Endothelial cell of umbilical vein (primary cell): ENCODE measurements at regions not wholly inside any gene's neighbourhood (a gene's known extent, or its start where the extent isn't known, plus 50 kb on each side); places are given as distances from the start of the nearest gene placed in this dataset.

Experiments
- BruUV-seq: library from RNA; stranded (reverse); fragments of 400-500 nt; replicated peaks from 2 replicates; lab custom pipeline; 2021; lab: Mats Ljungman, UMichigan
- CTCF ChIA-PET: fragments of 300-600, 350-600 bp; sonication (Branson Sonifier 250); formaldehyde crosslinking; loops from one replicate; lab custom pipeline; 2021; ENCODE audit warnings: antibody characterized with exemption, inconsistent platforms; lab: Charles Lee
- POLR2A ChIA-PET: fragments of 300-600, 350-600 bp; sonication (Branson Sonifier 250); formaldehyde crosslinking; loops from one replicate; lab custom pipeline; 2021; ENCODE audit warnings: antibody characterized with exemption, inconsistent platforms; lab: Charles Lee
- DNase-seq: peaks from one replicate; pipeline ENCODE4 v3.0.0-alpha.2; 2011; ENCODE audit warnings: low read depth, low spot score
- FAIRE-seq: peaks from 2 replicates; lab custom pipeline; 2011; peaks lifted over from hg19 to GRCh38; lab: Jason Lieb, UNC
- H2AFZ ChIP-seq: 2 replicates; pipeline ENCODE4 v1.6.0; 2012; ENCODE audit warnings: low read depth, low read length, control low read depth, inconsistent platforms
- H3K27ac ChIP-seq: 2 replicates; pipeline ENCODE4 v1.5.1; 2011; ENCODE audit warnings: low read depth, mild to moderate bottlenecking, control low read depth, low read length, moderate library complexity; ENCODE audit not compliant: insufficient read depth
- H3K27me3 ChIP-seq, 2 experiments: 2 replicates each; pipeline versions ENCODE4 v1.6.0 to v1.6.1; 2011; ENCODE audit warnings: low read length in 2 of 2, mixed read lengths in 1 of 2; ENCODE audit not compliant: control insufficient read depth in 2 of 2, insufficient read depth in 2 of 2
- H3K36me3 ChIP-seq, 2 experiments: 2 replicates in 1 of 2; 3 replicates in 1 of 2; pipeline ENCODE4 v1.5.1; 2011; ENCODE audit warnings: low read length in 2 of 2, mild to moderate bottlenecking in 1 of 2, moderate library complexity in 1 of 2; ENCODE audit not compliant: control insufficient read depth in 2 of 2, insufficient read depth in 2 of 2; ENCODE audit errors: extremely low read depth in 1 of 2
- H3K4me1 ChIP-seq: 3 replicates; pipeline ENCODE4 v1.5.1; 2011; ENCODE audit warnings: mild to moderate bottlenecking, low read length; ENCODE audit not compliant: control insufficient read depth, insufficient read depth; ENCODE audit errors: extremely low read depth
- H3K4me2 ChIP-seq: 2 replicates; pipeline ENCODE4 v1.6.1; 2011; ENCODE audit warnings: low read length, control low read depth, mixed read lengths; ENCODE audit not compliant: insufficient read depth
- H3K4me3 ChIP-seq, 3 experiments: fragments of 200-600 bp in 1 of 3; sonication (generic), shearing (Covaris generic) in 1 of 3; replicated peaks in 1 of 3; 2 replicates each; pipeline ENCODE4 v1.5.1; 2011 to 2016; ENCODE audit warnings: control low read depth in 3 of 3, low read length in 3 of 3, mild to moderate bottlenecking in 2 of 3, inconsistent platforms in 1 of 3, low read depth in 1 of 3, moderate library complexity in 1 of 3; ENCODE audit not compliant: insufficient read depth in 1 of 3
- H3K79me2 ChIP-seq: 2 replicates; pipeline ENCODE4 v1.6.0; 2012; ENCODE audit warnings: low read length, inconsistent platforms; ENCODE audit not compliant: control insufficient read depth, insufficient read depth
- H3K9ac ChIP-seq: replicated peaks from 2 replicates; pipeline ENCODE3; 2011; ENCODE audit warnings: low read length, control low read depth; ENCODE audit not compliant: insufficient read depth; ENCODE audit errors: extremely low read depth
- H3K9me1 ChIP-seq: replicated peaks from 3 replicates; pipeline ENCODE4 v1.6.0; 2011; ENCODE audit warnings: mild to moderate bottlenecking, low read length; ENCODE audit not compliant: control insufficient read depth, insufficient read depth; ENCODE audit errors: extremely low read depth
- H3K9me3 ChIP-seq: replicated peaks from 2 replicates; pipeline ENCODE4 v1.5.1; 2012; ENCODE audit warnings: low read length, inconsistent platforms; ENCODE audit not compliant: control insufficient read depth, insufficient read depth
- H4K20me1 ChIP-seq: replicated peaks from 2 replicates; pipeline ENCODE3; 2011; ENCODE audit warnings: mild to moderate bottlenecking, low read length; ENCODE audit not compliant: control insufficient read depth, insufficient read depth; ENCODE audit errors: extremely low read depth
- CTCF ChIP-seq, 2 donors: IDR thresholded peaks; 1 replicate in 1 of 2; 2 replicates in 1 of 2; pipeline ENCODE4 v1.5.1; 2011; ENCODE audit warnings: low read length in 2 of 2, mild to moderate bottlenecking in 2 of 2, moderate library complexity in 2 of 2, control low read depth in 1 of 2, inconsistent platforms in 1 of 2, low read depth in 1 of 2; ENCODE audit not compliant: insufficient read depth in 1 of 2; ENCODE audit errors: extremely low read depth in 1 of 2
- EZH2 ChIP-seq: IDR thresholded peaks from 2 replicates; pipeline ENCODE4 v1.6.1; 2012; ENCODE audit warnings: borderline replicate concordance, low read depth, mild to moderate bottlenecking, moderate library complexity, low read length, inconsistent platforms; ENCODE audit not compliant: severe bottlenecking
- FOS ChIP-seq: IDR thresholded peaks from 2 replicates; pipeline ENCODE4 v1.6.1; 2011; ENCODE audit warnings: mild to moderate bottlenecking, low read length, moderate library complexity, borderline replicate concordance; ENCODE audit not compliant: insufficient read depth
- GATA2 ChIP-seq: IDR thresholded peaks from 2 replicates; pipeline ENCODE4 v1.7.0; 2011; ENCODE audit warnings: low read depth, mild to moderate bottlenecking, moderate library complexity, mixed read lengths, low read length; ENCODE audit not compliant: insufficient read length, insufficient read depth
- JUN ChIP-seq: IDR thresholded peaks from 2 replicates; pipeline ENCODE4 v1.6.1; 2011; ENCODE audit warnings: borderline replicate concordance, low read depth; ENCODE audit not compliant: insufficient read length, insufficient read depth
- MAX ChIP-seq: IDR thresholded peaks from 2 replicates; pipeline ENCODE4 v1.6.1; 2011; ENCODE audit not compliant: insufficient read depth, insufficient read length
- MYC ChIP-seq: IDR thresholded peaks from one replicate; pipeline ENCODE4 v1.6.1; 2011; ENCODE audit warnings: mild to moderate bottlenecking, low read depth, low read length
- POLR2A ChIP-seq: IDR thresholded peaks from 2 replicates; pipeline ENCODE4 v1.6.1; 2012; ENCODE audit warnings: low read depth, mild to moderate bottlenecking, control low read depth, low read length
- POLR2AphosphoS5 ChIP-seq: IDR thresholded peaks from 2 replicates; pipeline ENCODE4 v1.6.1; 2012; ENCODE audit warnings: low read depth, mild to moderate bottlenecking, control low read depth, low read length, moderate library complexity; ENCODE audit not compliant: insufficient read depth
- dilution Hi-C: fragments of 300-500 bp; cut with MboI; formaldehyde crosslinking; loops from one replicate; pipeline ENCODE4 v1.15.0; 2019; ENCODE audit warnings: low sequenced_read_pairs; ENCODE audit not compliant: extremely low pct_ligation_motif_present
- intact Hi-C: fragments of 100-400 bp; cut with micrococcal nuclease; formaldehyde crosslinking; loops from one replicate; pipeline ENCODE4 v1.10.0; 2022

GRCh38 chr2:105458076-105458475 is 59.2 kb upstream of the FHL2 start:
- H3K79me2 ChIP-seq, result no peaks in the 10 kb centered on the region
- POLR2A ChIA-PET, result no interaction called here
- DNase-seq, result no peak
- H3K4me2 ChIP-seq, result no peak overlapping the region
- H3K36me3 ChIP-seq, result no peaks in the 10 kb centered on the region
- TF ChIP-seq POLR2AphosphoS5 (no peak), EZH2 (no peak)
- no peaks in the 10 kb centered on the region for H4K20me1 ChIP-seq
- no TSS peak for BruUV-seq
- CTCF ChIA-PET, result interaction anchor here (0.6 kb wide), 1 partner anchor 10 kb away, joined by 3 read pairs; no protein-coding TSS in a partner anchor
- no peaks in the 10 kb centered on the region for H3K27me3 ChIP-seq
- intact Hi-C loops (no loop called here), dilution Hi-C loops (no loop called here)
- no peak overlapping the region for H2AFZ ChIP-seq
- no peak overlapping the region for H3K9ac ChIP-seq
- no peak overlapping the region for H3K27ac ChIP-seq
- peaks cover 9% of the 10 kb centered on the region for H3K4me1 ChIP-seq
- no peak overlapping the region for H3K4me3 ChIP-seq
- H3K9me1 ChIP-seq, result no peaks in the 10 kb centered on the region
- no peak for FAIRE-seq
- H3K9me3 ChIP-seq, result no peaks in the 10 kb centered on the region

- dilution Hi-C loops, result no loop called here
- no peaks in the 10 kb centered on the region for H3K9me3 ChIP-seq
- peak; percentile 53 for TF ChIP-seq POLR2AphosphoS5
- no peak for TF ChIP-seq EZH2
- peak; percentile 64 for TF ChIP-seq FOS
- peak; percentile 33 for TF ChIP-seq JUN
- TF ChIP-seq MYC, result no peak
- no peak for TF ChIP-seq POLR2A
- no peak for TF ChIP-seq MAX
- TF ChIP-seq GATA2, result peak; percentile 90
- TF ChIP-seq CTCF (IDR thresholded peaks at IDR 0.05; ENCODE audit: extremely low read depth in 1 of 2, insufficient read depth in 1 of 2, low read depth in 1 of 2, low read length in 2 of 2), result no peak
- H3K9me1 ChIP-seq, result no peaks in the 10 kb centered on the region
- intact Hi-C loops, result loop anchor here (1.0 to 2.0 kb wide), 3 partner anchors 45 to 61 kb away; no protein-coding TSS in a partner anchor
- FAIRE-seq (peak; percentile 83), DNase-seq (peak; percentile 68)
- no peak overlapping the region for H3K9ac ChIP-seq
- peaks cover 9% of the 10 kb centered on the region for H3K4me1 ChIP-seq
- CTCF ChIA-PET, result interaction anchor here (0.8 to 2.0 kb wide), 5 partner anchors 16 to 66 kb away, joined by 3 to 9 read pairs (median 5); no protein-coding TSS in a partner anchor
- no peaks in the 10 kb centered on the region for H4K20me1 ChIP-seq
- H3K27ac ChIP-seq, result no peak overlapping the region
- H3K4me2 ChIP-seq, result no peak overlapping the region
- no TSS peak for BruUV-seq
- H3K79me2 ChIP-seq, result no peaks in the 10 kb centered on the region
- no peak overlapping the region for H2AFZ ChIP-seq
- no peaks in the 10 kb centered on the region for H3K27me3 ChIP-seq
- no peak overlapping the region for H3K4me3 ChIP-seq
- POLR2A ChIA-PET, result interaction anchor here (0.6 to 0.8 kb wide), 2 partner anchors 57 to 59 kb away, joined by 3 to 5 read pairs; no protein-coding TSS in a partner anchor
- no peaks in the 10 kb centered on the region for H3K36me3 ChIP-seq
Measured at GRCh38 chr2:105455488-105456003, 56.7 kb upstream of the FHL2 start.
